ENCODE measurements at regions not wholly inside any gene's neighbourhood (a gene's known extent, or its start where the extent isn't known, plus 50 kb on each side); places are given as distances from the start of the nearest gene placed in this dataset.
A peak's percentile ranks its signal among the peaks of the same experiment; 100 is the strongest.

- DNase-seq: no peak
Observed at GRCh38 chr11:109109150-109109549, 312.8 kb upstream of the C11orf87 start.

- no peak for DNase-seq
Observed at GRCh38 chr11:109109571-109110315, 312.2 kb upstream of the C11orf87 start.

- DNase-seq: peak; percentile 37 to 61
Observed at GRCh38 chr11:109112261-109112660, 309.7 kb upstream of the C11orf87 start.

GRCh38 chr11:109112821-109113280 is 309.1 kb upstream of the C11orf87 start:
- peak; percentile 84 to 88 for DNase-seq

GRCh38 chr11:109120341-109120740 is 301.6 kb upstream of the C11orf87 start:
- no peak for DNase-seq

GRCh38 chr11:109121173-109121932 is 300.6 kb upstream of the C11orf87 start:
- DNase-seq: no peak

- peak; percentile 80 to 90 for DNase-seq
Observed at GRCh38 chr11:109123816-109124787, 297.9 kb upstream of the C11orf87 start.

- no peak for DNase-seq
Observed at GRCh38 chr11:109130910-109131309, 291.1 kb upstream of the C11orf87 start.

- no peak for DNase-seq
Observed at GRCh38 chr11:109132539-109132938, 289.5 kb upstream of the C11orf87 start.

- DNase-seq: no peak
Observed at GRCh38 chr11:109133159-109133558, 288.8 kb upstream of the C11orf87 start.

GRCh38 chr11:109135627-109136026 is 286.4 kb upstream of the C11orf87 start:
- no peak for DNase-seq

- no peak for DNase-seq
Observed at GRCh38 chr11:109138196-109138595, 283.8 kb upstream of the C11orf87 start.

- DNase-seq: no peak
Observed at GRCh38 chr11:109140426-109140825, 281.6 kb upstream of the C11orf87 start.

- no peak for DNase-seq
Observed at GRCh38 chr11:109140857-109141515, 281.0 kb upstream of the C11orf87 start.

- DNase-seq: no peak
Observed at GRCh38 chr11:109145287-109145686, 276.7 kb upstream of the C11orf87 start.

GRCh38 chr11:109147726-109148125 is 274.3 kb upstream of the C11orf87 start:
- no peak for DNase-seq

- peak; percentile 58 to 76 for DNase-seq
Observed at GRCh38 chr11:109148669-109149068, 273.3 kb upstream of the C11orf87 start.

GRCh38 chr11:109150581-109150980 is 271.4 kb upstream of the C11orf87 start:
- no peak for DNase-seq

- DNase-seq: peak; percentile 18 to 41
Observed at GRCh38 chr11:109153836-109154235, 268.2 kb upstream of the C11orf87 start.

- DNase-seq: no peak
Observed at GRCh38 chr11:109155291-109155690, 266.7 kb upstream of the C11orf87 start.

- DNase-seq: no peak
Observed at GRCh38 chr11:109165035-109165434, 257.0 kb upstream of the C11orf87 start.

- no peak for DNase-seq
Observed at GRCh38 chr11:109166441-109166840, 255.5 kb upstream of the C11orf87 start.
